ENCODE measurements at regions not wholly inside any gene's neighbourhood (a gene's known extent, or its start where the extent isn't known, plus 50 kb on each side); places are given as distances from the start of the nearest gene placed in this dataset.

- H3K4me1 ChIP-seq (ENCODE audit: control insufficient read depth in 2 of 2, insufficient read depth in 2 of 2, low read length in 2 of 2) = no peaks in the 10 kb centered on the region
- H3K27ac ChIP-seq (ENCODE audit: low read depth in 2 of 2, low read length in 2 of 2) = no peak overlapping the region
- no peaks in the 10 kb centered on the region for H3K9me3 ChIP-seq (ENCODE audit: control insufficient read depth in 2 of 2, low read length in 2 of 2)
- no peaks in the 10 kb centered on the region for H3K36me3 ChIP-seq (ENCODE audit: control insufficient read depth in 2 of 2, insufficient read depth in 2 of 2, low read length in 2 of 2)
- H3K27me3 ChIP-seq (ENCODE audit: control insufficient read depth in 2 of 2, insufficient read depth in 2 of 2, low read length in 2 of 2) = no peaks in the 10 kb centered on the region
- H3K4me3 ChIP-seq (ENCODE audit: low read length in 2 of 2) = no peak overlapping the region
- H3K9ac ChIP-seq (ENCODE audit: low read depth in 1 of 2, low read length in 2 of 2) = no peak overlapping the region
Observed at GRCh38 chr5:92353107-92354030, 970.3 kb upstream of the ARRDC3 start.

GRCh38 chr5:92337772-92338234 is 954.7 kb upstream of the ARRDC3 start:
- no peak overlapping the region for H3K27ac ChIP-seq (ENCODE audit: low read depth in 2 of 2, low read length in 2 of 2)
- H3K36me3 ChIP-seq (ENCODE audit: control insufficient read depth in 2 of 2, insufficient read depth in 2 of 2, low read length in 2 of 2) = no peaks in the 10 kb centered on the region
- no peak overlapping the region for H3K4me3 ChIP-seq (ENCODE audit: low read length in 2 of 2)
- H3K4me1 ChIP-seq (ENCODE audit: control insufficient read depth in 2 of 2, insufficient read depth in 2 of 2, low read length in 2 of 2) = no peaks in the 10 kb centered on the region
- H3K27me3 ChIP-seq (ENCODE audit: control insufficient read depth in 2 of 2, insufficient read depth in 2 of 2, low read length in 2 of 2) = no peaks in the 10 kb centered on the region
- H3K9me3 ChIP-seq (ENCODE audit: control insufficient read depth in 2 of 2, low read length in 2 of 2) = no peaks in the 10 kb centered on the region
- H3K9ac ChIP-seq (ENCODE audit: low read depth in 1 of 2, low read length in 2 of 2) = no peak overlapping the region

DNA sequence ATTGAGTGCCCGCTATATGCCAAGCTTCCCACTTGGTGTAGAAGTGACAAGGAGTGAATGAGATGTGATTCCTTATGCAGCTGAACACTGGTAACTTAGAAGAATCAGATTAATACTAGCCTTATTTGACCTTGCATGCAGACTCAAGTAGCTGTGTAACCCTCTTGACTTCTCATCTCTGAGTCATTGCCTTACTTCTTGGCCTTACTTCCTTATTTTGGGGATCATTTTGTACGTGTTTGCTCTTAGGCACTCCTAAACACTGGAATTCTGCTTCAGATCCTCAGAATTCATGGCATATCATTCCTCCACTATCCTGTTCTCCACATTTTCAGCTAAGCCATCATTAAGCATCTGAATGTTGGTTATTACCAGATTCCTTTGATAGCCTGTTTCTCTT is 948.9 kb upstream of the ARRDC3 start:
- H3K9me3 ChIP-seq (ENCODE audit: control insufficient read depth in 2 of 2, low read length in 2 of 2) = no peaks in the 10 kb centered on the region
- no peaks in the 10 kb centered on the region for H3K27me3 ChIP-seq (ENCODE audit: control insufficient read depth in 2 of 2, insufficient read depth in 2 of 2, low read length in 2 of 2)
- H3K4me3 ChIP-seq (ENCODE audit: low read length in 2 of 2) = no peak overlapping the region
- no peak overlapping the region for H3K27ac ChIP-seq (ENCODE audit: low read depth in 2 of 2, low read length in 2 of 2)
- no peak overlapping the region for H3K9ac ChIP-seq (ENCODE audit: low read depth in 1 of 2, low read length in 2 of 2)
- H3K36me3 ChIP-seq (ENCODE audit: control insufficient read depth in 2 of 2, insufficient read depth in 2 of 2, low read length in 2 of 2) = no peaks in the 10 kb centered on the region
- H3K4me1 ChIP-seq (ENCODE audit: control insufficient read depth in 2 of 2, insufficient read depth in 2 of 2, low read length in 2 of 2) = no peaks in the 10 kb centered on the region

DNA sequence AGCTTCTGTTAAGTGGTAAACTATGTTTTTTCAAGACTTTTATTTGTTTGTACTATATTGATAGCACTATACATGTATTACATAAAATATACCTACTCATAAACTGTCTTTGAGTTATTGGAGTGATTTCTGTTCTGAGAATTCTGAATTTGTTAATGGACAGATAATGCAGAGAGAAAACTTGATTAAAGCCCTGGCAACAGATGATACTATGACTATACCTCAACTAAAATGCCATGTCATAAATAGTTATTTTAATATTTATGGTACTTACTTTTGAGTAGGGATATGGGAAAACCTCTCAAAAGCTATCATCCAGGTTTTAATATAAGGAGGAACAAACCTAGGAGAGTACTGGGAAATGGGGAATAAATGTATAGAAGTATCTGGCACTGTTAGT is 947.2 kb upstream of the ARRDC3 start:
- Histone ChIP-seq H3K4me3 (ENCODE audit: low read length in 2 of 2) (no peak overlapping the region), H3K4me1 (ENCODE audit: control insufficient read depth in 2 of 2, insufficient read depth in 2 of 2, low read length in 2 of 2) (no peaks in the 10 kb centered on the region), H3K36me3 (ENCODE audit: control insufficient read depth in 2 of 2, insufficient read depth in 2 of 2, low read length in 2 of 2) (no peaks in the 10 kb centered on the region), H3K9me3 (ENCODE audit: control insufficient read depth in 2 of 2, low read length in 2 of 2) (no peaks in the 10 kb centered on the region), H3K9ac (ENCODE audit: low read depth in 1 of 2, low read length in 2 of 2) (no peak overlapping the region), H3K27me3 (ENCODE audit: control insufficient read depth in 2 of 2, insufficient read depth in 2 of 2, low read length in 2 of 2) (no peaks in the 10 kb centered on the region), H3K27ac (ENCODE audit: low read depth in 2 of 2, low read length in 2 of 2) (no peak overlapping the region)

- H3K36me3 ChIP-seq (ENCODE audit: control insufficient read depth in 2 of 2, insufficient read depth in 2 of 2, low read length in 2 of 2) = no peaks in the 10 kb centered on the region
- no peak overlapping the region for H3K27ac ChIP-seq (ENCODE audit: low read depth in 2 of 2, low read length in 2 of 2)
- no peak overlapping the region for H3K4me3 ChIP-seq (ENCODE audit: low read length in 2 of 2)
- H3K9ac ChIP-seq (ENCODE audit: low read depth in 1 of 2, low read length in 2 of 2) = no peak overlapping the region
- no peaks in the 10 kb centered on the region for H3K9me3 ChIP-seq (ENCODE audit: control insufficient read depth in 2 of 2, low read length in 2 of 2)
- H3K27me3 ChIP-seq (ENCODE audit: control insufficient read depth in 2 of 2, insufficient read depth in 2 of 2, low read length in 2 of 2) = no peaks in the 10 kb centered on the region
- no peaks in the 10 kb centered on the region for H3K4me1 ChIP-seq (ENCODE audit: control insufficient read depth in 2 of 2, insufficient read depth in 2 of 2, low read length in 2 of 2)
Observed at GRCh38 chr5:92329759-92330158, 946.6 kb upstream of the ARRDC3 start.

DNA sequence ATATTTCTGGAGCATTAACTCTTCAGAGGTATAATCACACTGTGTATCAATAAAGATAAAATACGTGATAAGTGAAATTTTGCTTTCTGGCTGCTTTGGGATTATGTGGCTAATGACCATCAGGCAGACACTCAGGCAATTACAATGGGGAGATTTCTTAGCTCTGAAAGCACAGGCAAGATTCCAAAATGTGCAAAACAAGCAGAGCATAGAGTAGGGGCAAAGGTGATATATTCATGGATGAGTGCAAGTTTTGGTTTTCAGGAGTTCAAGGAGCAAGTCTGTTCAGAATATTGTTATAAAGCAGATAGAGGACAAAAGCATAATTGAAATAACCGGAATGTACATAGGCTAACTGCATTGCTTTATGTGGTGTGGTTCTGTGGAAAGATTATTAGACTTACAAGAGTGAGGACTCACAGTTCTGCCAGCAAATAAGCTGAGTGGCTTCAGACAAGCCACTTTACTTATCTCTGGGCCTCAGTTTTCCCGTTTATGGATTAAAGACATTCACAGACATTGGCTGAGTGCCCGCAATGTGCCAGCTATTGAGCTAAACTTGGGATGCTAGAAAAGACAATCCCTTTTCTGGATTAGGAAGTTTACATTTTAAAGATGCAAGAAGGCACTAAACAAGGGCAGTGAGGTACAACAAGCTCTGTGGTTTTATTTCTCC is 945.6 kb upstream of the ARRDC3 start:
- no peaks in the 10 kb centered on the region for H3K9me3 ChIP-seq (ENCODE audit: control insufficient read depth in 2 of 2, low read length in 2 of 2)
- H3K36me3 ChIP-seq (ENCODE audit: control insufficient read depth in 2 of 2, insufficient read depth in 2 of 2, low read length in 2 of 2) = no peaks in the 10 kb centered on the region
- no peak overlapping the region for H3K9ac ChIP-seq (ENCODE audit: low read depth in 1 of 2, low read length in 2 of 2)
- H3K4me3 ChIP-seq (ENCODE audit: low read length in 2 of 2) = no peak overlapping the region
- no peak overlapping the region for H3K27ac ChIP-seq (ENCODE audit: low read depth in 2 of 2, low read length in 2 of 2)
- H3K27me3 ChIP-seq (ENCODE audit: control insufficient read depth in 2 of 2, insufficient read depth in 2 of 2, low read length in 2 of 2) = no peaks in the 10 kb centered on the region
- no peaks in the 10 kb centered on the region for H3K4me1 ChIP-seq (ENCODE audit: control insufficient read depth in 2 of 2, insufficient read depth in 2 of 2, low read length in 2 of 2)

DNA sequence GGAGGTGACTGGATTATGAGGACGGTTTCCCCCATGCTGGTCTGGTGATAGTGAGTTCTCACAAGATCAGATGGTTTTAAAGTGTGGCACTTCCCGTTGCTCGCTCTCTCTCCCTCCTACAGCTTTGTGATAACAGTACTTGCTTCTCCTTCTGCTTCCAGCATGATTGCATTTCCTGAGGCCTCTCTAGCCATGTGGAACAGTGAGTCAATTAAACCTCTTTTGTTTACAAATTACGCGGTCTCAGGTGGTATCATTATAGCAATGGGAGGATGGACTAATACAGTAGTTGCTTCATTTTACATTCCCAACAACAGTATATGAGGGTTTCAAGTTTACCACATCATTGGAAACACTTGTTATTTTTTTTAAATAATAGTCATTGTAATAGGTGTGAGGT is 937.3 kb upstream of the ARRDC3 start:
- H3K36me3 ChIP-seq (ENCODE audit: control insufficient read depth in 2 of 2, insufficient read depth in 2 of 2, low read length in 2 of 2) = no peaks in the 10 kb centered on the region
- no peaks in the 10 kb centered on the region for H3K9me3 ChIP-seq (ENCODE audit: control insufficient read depth in 2 of 2, low read length in 2 of 2)
- no peak overlapping the region for H3K27ac ChIP-seq (ENCODE audit: low read depth in 2 of 2, low read length in 2 of 2)
- no peaks in the 10 kb centered on the region for H3K27me3 ChIP-seq (ENCODE audit: control insufficient read depth in 2 of 2, insufficient read depth in 2 of 2, low read length in 2 of 2)
- no peak overlapping the region for H3K9ac ChIP-seq (ENCODE audit: low read depth in 1 of 2, low read length in 2 of 2)
- H3K4me1 ChIP-seq (ENCODE audit: control insufficient read depth in 2 of 2, insufficient read depth in 2 of 2, low read length in 2 of 2) = no peaks in the 10 kb centered on the region
- H3K4me3 ChIP-seq (ENCODE audit: low read length in 2 of 2) = no peak overlapping the region

DNA sequence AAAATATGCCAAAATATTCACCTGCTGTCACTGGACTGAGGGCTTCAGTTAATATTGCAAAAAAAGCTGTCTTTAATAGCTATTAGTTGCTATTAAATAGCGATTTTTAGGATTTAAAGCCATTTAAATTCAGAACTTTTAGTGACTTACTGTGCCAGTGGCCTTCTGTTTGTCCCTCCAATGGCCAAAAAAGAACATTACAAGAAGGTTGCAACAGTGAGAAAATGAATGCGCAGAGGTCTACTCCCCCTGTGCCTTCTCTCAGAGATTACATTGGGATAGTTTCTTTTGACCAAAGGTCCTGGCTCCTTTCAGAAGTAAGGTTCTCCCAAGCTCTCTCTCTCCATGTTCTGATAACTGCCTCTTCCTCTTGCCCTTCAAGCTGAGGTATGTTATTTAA is 930.3 kb upstream of the ARRDC3 start:
- H3K4me1 ChIP-seq (ENCODE audit: control insufficient read depth in 2 of 2, insufficient read depth in 2 of 2, low read length in 2 of 2) = no peaks in the 10 kb centered on the region
- no peak overlapping the region for H3K4me3 ChIP-seq (ENCODE audit: low read length in 2 of 2)
- no peaks in the 10 kb centered on the region for H3K36me3 ChIP-seq (ENCODE audit: control insufficient read depth in 2 of 2, insufficient read depth in 2 of 2, low read length in 2 of 2)
- no peaks in the 10 kb centered on the region for H3K9me3 ChIP-seq (ENCODE audit: control insufficient read depth in 2 of 2, low read length in 2 of 2)
- no peak overlapping the region for H3K9ac ChIP-seq (ENCODE audit: low read depth in 1 of 2, low read length in 2 of 2)
- H3K27me3 ChIP-seq (ENCODE audit: control insufficient read depth in 2 of 2, insufficient read depth in 2 of 2, low read length in 2 of 2) = no peaks in the 10 kb centered on the region
- H3K27ac ChIP-seq (ENCODE audit: low read depth in 2 of 2, low read length in 2 of 2) = no peak overlapping the region

DNA sequence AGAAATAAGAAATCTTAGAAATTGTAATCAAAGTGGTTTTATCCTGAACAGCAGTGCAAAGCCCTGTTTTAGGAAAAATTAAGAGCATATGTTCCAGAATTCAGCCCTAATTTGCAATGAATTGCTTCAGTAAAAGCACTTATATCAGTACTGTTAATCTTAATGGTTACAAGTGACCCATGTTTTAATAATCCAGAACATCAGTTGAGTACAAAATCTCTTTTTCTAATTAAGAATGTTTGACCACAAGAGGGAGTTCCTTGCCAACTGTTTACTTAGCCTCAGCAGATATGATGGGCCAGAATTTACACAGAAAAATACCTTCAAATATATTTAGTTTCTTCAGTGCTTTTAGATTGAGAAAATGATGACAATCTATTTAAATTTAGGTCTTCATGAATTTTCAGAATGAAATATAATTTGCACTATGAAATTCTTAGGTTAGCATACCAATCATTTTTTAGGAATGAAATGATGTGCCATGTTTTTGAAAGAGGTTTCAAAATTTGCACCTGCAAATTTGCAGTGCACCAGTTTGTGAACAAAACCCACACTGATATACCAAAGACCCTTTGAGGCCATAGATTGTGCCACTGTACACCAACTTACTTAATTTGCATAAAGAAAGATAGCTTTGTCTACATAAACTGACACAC is 926.3 kb upstream of the ARRDC3 start:
- no peaks in the 10 kb centered on the region for H3K9me3 ChIP-seq (ENCODE audit: control insufficient read depth in 2 of 2, low read length in 2 of 2)
- no peaks in the 10 kb centered on the region for H3K36me3 ChIP-seq (ENCODE audit: control insufficient read depth in 2 of 2, insufficient read depth in 2 of 2, low read length in 2 of 2)
- no peak overlapping the region for H3K9ac ChIP-seq (ENCODE audit: low read depth in 1 of 2, low read length in 2 of 2)
- no peak overlapping the region for H3K4me3 ChIP-seq (ENCODE audit: low read length in 2 of 2)
- no peaks in the 10 kb centered on the region for H3K27me3 ChIP-seq (ENCODE audit: control insufficient read depth in 2 of 2, insufficient read depth in 2 of 2, low read length in 2 of 2)
- no peak overlapping the region for H3K27ac ChIP-seq (ENCODE audit: low read depth in 2 of 2, low read length in 2 of 2)
- H3K4me1 ChIP-seq (ENCODE audit: control insufficient read depth in 2 of 2, insufficient read depth in 2 of 2, low read length in 2 of 2) = no peaks in the 10 kb centered on the region

- Histone ChIP-seq H3K4me1 (ENCODE audit: control insufficient read depth in 2 of 2, insufficient read depth in 2 of 2, low read length in 2 of 2) (no peaks in the 10 kb centered on the region), H3K9me3 (ENCODE audit: control insufficient read depth in 2 of 2, low read length in 2 of 2) (no peaks in the 10 kb centered on the region), H3K9ac (ENCODE audit: low read depth in 1 of 2, low read length in 2 of 2) (no peak overlapping the region), H3K27me3 (ENCODE audit: control insufficient read depth in 2 of 2, insufficient read depth in 2 of 2, low read length in 2 of 2) (no peaks in the 10 kb centered on the region), H3K4me3 (ENCODE audit: low read length in 2 of 2) (no peak overlapping the region), H3K36me3 (ENCODE audit: control insufficient read depth in 2 of 2, insufficient read depth in 2 of 2, low read length in 2 of 2) (no peaks in the 10 kb centered on the region), H3K27ac (ENCODE audit: low read depth in 2 of 2, low read length in 2 of 2) (no peak overlapping the region)
Observed at GRCh38 chr5:92308679-92309078, 925.6 kb upstream of the ARRDC3 start.

All from mucosa of rectum (tissue), 2 donors.